ENCODE measurements at regions not wholly inside any gene's neighbourhood (a gene's known extent, or its start where the extent isn't known, plus 50 kb on each side); places are given as distances from the start of the nearest gene placed in this dataset.

DNA sequence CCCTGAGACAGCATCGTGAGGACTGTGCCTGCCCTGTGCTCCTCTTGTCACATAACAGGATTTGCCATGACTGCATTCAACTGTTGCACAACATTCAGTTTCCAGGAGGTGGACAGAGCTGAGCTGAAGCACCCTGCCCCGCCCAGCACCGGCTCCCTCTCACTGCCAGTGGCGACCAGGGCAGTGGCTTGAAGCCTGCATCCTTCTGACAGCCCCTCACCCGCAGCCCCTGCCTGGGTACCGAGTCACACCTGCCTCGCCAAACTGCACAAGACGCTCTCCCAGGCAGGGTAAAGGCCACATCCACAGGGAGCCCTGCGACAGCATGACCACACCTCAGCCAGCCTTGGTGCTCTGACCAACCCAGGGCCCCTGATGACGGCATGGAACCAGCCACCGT lies 59.9 kb upstream of the ZNF354A start:
- no TSS peak for BruUV-seq (replicated peaks)
- no peaks in the 10 kb centered on the region for H3K27me3 ChIP-seq (replicated peaks; ENCODE audit: control insufficient read depth, insufficient read depth, low read length)
- TF ChIP-seq, protein P1, sequence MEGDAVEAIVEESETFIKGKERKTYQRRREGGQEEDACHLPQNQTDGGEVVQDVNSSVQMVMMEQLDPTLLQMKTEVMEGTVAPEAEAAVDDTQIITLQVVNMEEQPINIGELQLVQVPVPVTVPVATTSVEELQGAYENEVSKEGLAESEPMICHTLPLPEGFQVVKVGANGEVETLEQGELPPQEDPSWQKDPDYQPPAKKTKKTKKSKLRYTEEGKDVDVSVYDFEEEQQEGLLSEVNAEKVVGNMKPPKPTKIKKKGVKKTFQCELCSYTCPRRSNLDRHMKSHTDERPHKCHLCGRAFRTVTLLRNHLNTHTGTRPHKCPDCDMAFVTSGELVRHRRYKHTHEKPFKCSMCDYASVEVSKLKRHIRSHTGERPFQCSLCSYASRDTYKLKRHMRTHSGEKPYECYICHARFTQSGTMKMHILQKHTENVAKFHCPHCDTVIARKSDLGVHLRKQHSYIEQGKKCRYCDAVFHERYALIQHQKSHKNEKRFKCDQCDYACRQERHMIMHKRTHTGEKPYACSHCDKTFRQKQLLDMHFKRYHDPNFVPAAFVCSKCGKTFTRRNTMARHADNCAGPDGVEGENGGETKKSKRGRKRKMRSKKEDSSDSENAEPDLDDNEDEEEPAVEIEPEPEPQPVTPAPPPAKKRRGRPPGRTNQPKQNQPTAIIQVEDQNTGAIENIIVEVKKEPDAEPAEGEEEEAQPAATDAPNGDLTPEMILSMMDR (IDR thresholded peaks at IDR 0.05; ENCODE audit: insufficient read depth in 1 of 2, low read depth in 1 of 2, low read length in 1 of 2, severe bottlenecking in 1 of 2, unreplicated experiment in 1 of 2) = no peak
- Mint-ChIP-seq H3K9me3 (ENCODE audit: unreplicated experiment) (peaks cover 20% of the 10 kb centered on the region), H3K4me1 (ENCODE audit: low read depth, unreplicated experiment) (no peaks in the 10 kb centered on the region), H3K4me3 (ENCODE audit: unreplicated experiment) (no peak overlapping the region), H3K27ac (ENCODE audit: unreplicated experiment) (no peak overlapping the region), H3K27me3 (ENCODE audit: insufficient read depth, unreplicated experiment) (no peaks in the 10 kb centered on the region), H3K36me3 (ENCODE audit: insufficient read depth, unreplicated experiment) (no peaks in the 10 kb centered on the region)
- H3K4me1 ChIP-seq = peaks cover 19% of the 10 kb centered on the region
- ChIA-PET POLR2A (no interaction called here), CTCF (interaction anchor here (0.6 kb wide), 1 partner anchor 27 kb away, joined by 3 read pairs; no protein-coding TSS in a partner anchor)
- H3K36me3 ChIP-seq (ENCODE audit: control insufficient read depth, insufficient read depth, low read length) = no peaks in the 10 kb centered on the region
- intact Hi-C loops (cut with micrococcal nuclease; ENCODE audit: unreplicated experiment) = no loop called here
- H3K9me3 ChIP-seq = no peaks in the 10 kb centered on the region; the same call in 1 of the 2 replicates
- DNase-seq = no peak
- no peak overlapping the region for H3K4me3 ChIP-seq (ENCODE audit: low read depth, low read length)

DNA sequence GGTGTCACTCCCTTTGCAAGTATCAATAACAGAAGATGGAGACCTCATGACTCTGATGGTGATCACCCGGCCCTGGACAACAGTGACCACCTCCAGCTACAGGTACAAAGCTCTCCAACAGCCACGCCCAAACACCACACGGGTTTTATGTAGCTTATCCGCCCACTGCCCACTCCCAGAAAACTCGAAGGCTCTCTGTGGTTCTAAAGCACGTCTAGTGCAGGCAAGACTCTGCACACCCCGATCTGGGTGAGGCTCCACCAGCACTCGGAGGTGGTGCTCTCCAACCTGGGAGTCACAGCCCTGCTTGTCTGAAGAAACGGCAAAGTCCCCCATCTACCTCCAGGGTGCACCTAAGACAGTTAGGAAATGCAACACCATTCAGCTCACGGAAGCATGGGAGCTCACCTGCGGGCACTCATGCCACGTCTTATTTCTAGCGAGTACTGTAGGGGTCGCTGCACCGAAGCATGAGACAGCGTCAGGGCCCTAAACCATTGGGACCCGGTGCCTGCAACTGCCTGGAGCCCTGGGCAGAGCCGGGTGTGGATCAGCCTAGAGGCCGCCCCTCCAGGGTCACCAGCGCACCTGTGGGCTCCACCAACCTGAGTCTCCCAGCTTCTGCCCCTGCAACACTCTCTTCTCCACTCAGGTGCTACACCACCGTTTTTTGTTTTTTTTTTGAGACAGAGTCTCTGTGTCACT lies 58.1 kb upstream of the ZNF354A start:
- Histone ChIP-seq H3K4me3 (ENCODE audit: low read depth, low read length) (no peak overlapping the region), H3K36me3 (ENCODE audit: control insufficient read depth, insufficient read depth, low read length) (no peaks in the 10 kb centered on the region), H3K9me3 (no peaks in the 10 kb centered on the region; the same call in 1 of the 2 replicates), H3K4me1 (peaks cover 19% of the 10 kb centered on the region), H3K27me3 (replicated peaks; ENCODE audit: control insufficient read depth, insufficient read depth, low read length) (no peaks in the 10 kb centered on the region)
- no TSS peak for BruUV-seq (replicated peaks)
- Mint-ChIP-seq H3K9me3 (ENCODE audit: unreplicated experiment) (peaks cover 20% of the 10 kb centered on the region), H3K27me3 (ENCODE audit: insufficient read depth, unreplicated experiment) (no peaks in the 10 kb centered on the region), H3K4me3 (ENCODE audit: unreplicated experiment) (no peak overlapping the region), H3K27ac (ENCODE audit: unreplicated experiment) (peak overlapping the region; percentile 21), H3K4me1 (ENCODE audit: low read depth, unreplicated experiment) (no peaks in the 10 kb centered on the region), H3K36me3 (ENCODE audit: insufficient read depth, unreplicated experiment) (no peaks in the 10 kb centered on the region)
- intact Hi-C loops (cut with micrococcal nuclease; ENCODE audit: unreplicated experiment) = no loop called here
- TF ChIP-seq, protein P1 (IDR thresholded peaks at IDR 0.05; ENCODE audit: insufficient read depth in 1 of 2, low read depth in 1 of 2, low read length in 1 of 2, severe bottlenecking in 1 of 2, unreplicated experiment in 1 of 2) = no peak
- ChIA-PET POLR2A (no interaction called here), CTCF (no interaction called here)
- DNase-seq = peak in 1 of 2 experiments; percentile 19

DNA sequence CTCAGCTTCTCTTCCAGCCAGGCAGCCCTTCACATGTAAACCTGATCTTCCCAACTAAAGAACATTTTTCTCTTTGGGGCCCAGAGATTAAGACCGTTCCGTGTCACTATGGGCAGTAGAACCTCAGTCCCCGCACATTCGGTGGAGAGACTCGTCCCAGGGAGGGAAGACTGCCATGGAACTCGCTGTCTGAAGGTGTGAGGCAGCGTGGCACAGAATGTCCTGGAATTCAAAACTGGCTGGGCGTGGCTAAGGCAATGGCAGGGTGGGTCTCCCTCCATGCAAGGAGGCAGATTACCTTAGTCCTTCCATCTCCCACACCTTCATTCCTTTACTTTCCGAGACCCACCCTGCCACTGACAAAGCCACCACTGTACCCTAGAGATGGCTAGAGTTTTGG lies 57.4 kb upstream of the ZNF354A start:
- Histone ChIP-seq H3K9me3 (no peaks in the 10 kb centered on the region; the same call in 1 of the 2 replicates), H3K4me1 (peaks cover 19% of the 10 kb centered on the region), H3K36me3 (ENCODE audit: control insufficient read depth, insufficient read depth, low read length) (no peaks in the 10 kb centered on the region), H3K27me3 (replicated peaks; ENCODE audit: control insufficient read depth, insufficient read depth, low read length) (no peaks in the 10 kb centered on the region), H3K4me3 (ENCODE audit: low read depth, low read length) (no peak overlapping the region)
- TF ChIP-seq, protein P1 (IDR thresholded peaks at IDR 0.05; ENCODE audit: insufficient read depth in 1 of 2, low read depth in 1 of 2, low read length in 1 of 2, severe bottlenecking in 1 of 2, unreplicated experiment in 1 of 2) = no peak
- H3K27ac Mint-ChIP-seq (ENCODE audit: unreplicated experiment) = peak overlapping the region; percentile 21
- no peaks in the 10 kb centered on the region for H3K4me1 Mint-ChIP-seq (ENCODE audit: low read depth, unreplicated experiment)
- peaks cover 19% of the 10 kb centered on the region for H3K9me3 Mint-ChIP-seq (ENCODE audit: unreplicated experiment)
- no peak overlapping the region for H3K4me3 Mint-ChIP-seq (ENCODE audit: unreplicated experiment)
- peak in 1 of 2 experiments; percentile 26 for DNase-seq
- no TSS peak for BruUV-seq (replicated peaks)
- H3K27me3 Mint-ChIP-seq (ENCODE audit: insufficient read depth, unreplicated experiment) = no peaks in the 10 kb centered on the region
- ChIA-PET CTCF (interaction anchor here (1.5 kb wide), 1 partner anchor 30 kb away, joined by 6 read pairs; no protein-coding TSS in a partner anchor), POLR2A (no interaction called here)
- intact Hi-C loops (cut with micrococcal nuclease; ENCODE audit: unreplicated experiment) = loop anchor here (1.0 kb wide), 2 partner anchors 9 to 58 kb away; partner anchors contain the start of gene ZNF354A
- H3K36me3 Mint-ChIP-seq (ENCODE audit: insufficient read depth, unreplicated experiment) = no peaks in the 10 kb centered on the region
